H1 (cell line): ENCODE measurements at regions not wholly inside any gene's neighbourhood (a gene's known extent, or its start where the extent isn't known, plus 50 kb on each side); places are given as distances from the start of the nearest gene placed in this dataset.

Experiments
- CHD7 ChIP-seq: fragments of 300-600 bp; sonication (generic); IDR thresholded peaks from 2 replicates; pipeline ENCODE4 v1.7.1; 2012; ENCODE audit warnings: low read length, moderate library complexity, mild to moderate bottlenecking, inconsistent platforms; ENCODE audit not compliant: insufficient replicate concordance
- CREB1 ChIP-seq: IDR thresholded peaks from 2 replicates; pipeline ENCODE4 v1.6.1; 2012; ENCODE audit warnings: inconsistent platforms
- E2F6 ChIP-seq: IDR thresholded peaks from 2 replicates; pipeline ENCODE4 v1.6.1; 2012; ENCODE audit warnings: inconsistent platforms
- KDM5A ChIP-seq: fragments of 200-600 bp; IDR thresholded peaks from 2 replicates; pipeline ENCODE4 v1.7.1; 2012; ENCODE audit warnings: mild to moderate bottlenecking, low read length, inconsistent platforms, mixed read lengths
- MAFK ChIP-seq: IDR thresholded peaks from 2 replicates; pipeline ENCODE4 v1.6.1; 2012; ENCODE audit warnings: low read depth, mild to moderate bottlenecking, improper control_type of control experiment, low read length
- NANOG ChIP-seq: IDR thresholded peaks from 2 replicates; pipeline ENCODE4 v1.6.1; 2011; ENCODE audit warnings: low read length, low read depth, mild to moderate bottlenecking, inconsistent platforms; ENCODE audit not compliant: insufficient read depth, poor library complexity, severe bottlenecking
- NRF1 ChIP-seq: IDR thresholded peaks from 2 replicates; pipeline ENCODE4 v1.6.1; 2011; ENCODE audit warnings: mild to moderate bottlenecking, low read depth, low read length, improper control_type of control experiment
- POLR2A ChIP-seq, 2 experiments: IDR thresholded peaks; 1 replicate in 1 of 2; 2 replicates in 1 of 2; pipeline ENCODE4 v1.6.1; 2011; ENCODE audit warnings: low read depth in 2 of 2, low read length in 2 of 2, mild to moderate bottlenecking in 2 of 2; ENCODE audit errors: control extremely low read depth in 1 of 2
- RFX5 ChIP-seq: IDR thresholded peaks from 2 replicates; pipeline ENCODE4 v1.6.1; 2011; ENCODE audit warnings: low read depth, low read length, improper control_type of control experiment, borderline replicate concordance
- TAF1 ChIP-seq: IDR thresholded peaks from 2 replicates; pipeline ENCODE4 v1.6.1; 2011; ENCODE audit warnings: mild to moderate bottlenecking, low read depth, low read length
- USF2 ChIP-seq: IDR thresholded peaks from 2 replicates; pipeline ENCODE4 v1.6.1; 2011; ENCODE audit warnings: low read length, improper control_type of control experiment

- TF ChIP-seq CHD7 (no peak), NRF1 (no peak), MAFK (no peak), KDM5A (no peak), RFX5 (no peak), E2F6 (no peak), USF2 (no peak), TAF1 (no peak), POLR2A (IDR thresholded peaks at IDR 0.05; ENCODE audit: control extremely low read depth in 1 of 2, low read depth in 2 of 2, low read length in 2 of 2) (no peak), NANOG (no peak), CREB1 (no peak)
These were observed 198.8 kb upstream of the KIRREL3 start (continued) for GRCh38 chr11:127199306-127199801.
